ENCODE measurements at regions not wholly inside any gene's neighbourhood (a gene's known extent, or its start where the extent isn't known, plus 50 kb on each side); places are given as distances from the start of the nearest gene placed in this dataset.

- no peak overlapping the region for H3K4me3 Mint-ChIP-seq
- ATAC-seq (replicated peaks; ENCODE audit: extremely low read depth, poor library complexity, severe bottlenecking) (no peak), DNase-seq (ENCODE audit: low spot score in 2 of 2) (no peak)
- no peaks in the 10 kb centered on the region for H3K36me3 Mint-ChIP-seq (ENCODE audit: insufficient read depth)
- no peaks in the 10 kb centered on the region for H3K4me1 Mint-ChIP-seq
- H3K9me3 Mint-ChIP-seq = no peaks in the 10 kb centered on the region
- H3K27ac Mint-ChIP-seq (ENCODE audit: low read depth) = no peak overlapping the region
- H3K27me3 Mint-ChIP-seq = peaks cover 69% of the 10 kb centered on the region
Measured at GRCh38 chr20:37619496-37619895, 74.3 kb upstream of the CTNNBL1 start.

GRCh38 chr20:37616110-37616425, 77.8 kb upstream of the CTNNBL1 start:
- no peak for ATAC-seq (replicated peaks; ENCODE audit: extremely low read depth, poor library complexity, severe bottlenecking)
- Mint-ChIP-seq H3K4me3 (no peak overlapping the region), H3K27me3 (peaks cover 59% of the 10 kb centered on the region), H3K27ac (ENCODE audit: low read depth) (no peak overlapping the region), H3K9me3 (no peaks in the 10 kb centered on the region), H3K4me1 (no peaks in the 10 kb centered on the region), H3K36me3 (ENCODE audit: insufficient read depth) (no peaks in the 10 kb centered on the region)
- DNase-seq (ENCODE audit: low spot score in 2 of 2) = no peak

GRCh38 chr20:37615340-37616109, 78.3 kb upstream of the CTNNBL1 start:
- Mint-ChIP-seq H3K27ac (ENCODE audit: low read depth) (no peak overlapping the region), H3K9me3 (no peaks in the 10 kb centered on the region), H3K4me3 (no peak overlapping the region), H3K36me3 (ENCODE audit: insufficient read depth) (no peaks in the 10 kb centered on the region), H3K27me3 (peaks cover 59% of the 10 kb centered on the region), H3K4me1 (no peaks in the 10 kb centered on the region)
- no peak for ATAC-seq (replicated peaks; ENCODE audit: extremely low read depth, poor library complexity, severe bottlenecking)
- DNase-seq (ENCODE audit: low spot score in 2 of 2) = peak; percentile 10 to 41

- Mint-ChIP-seq H3K9me3 (no peaks in the 10 kb centered on the region), H3K27me3 (peaks cover 41% of the 10 kb centered on the region), H3K36me3 (ENCODE audit: insufficient read depth) (no peaks in the 10 kb centered on the region), H3K4me3 (no peak overlapping the region), H3K4me1 (no peaks in the 10 kb centered on the region), H3K27ac (ENCODE audit: low read depth) (no peak overlapping the region)
- ATAC-seq (replicated peaks; ENCODE audit: extremely low read depth, poor library complexity, severe bottlenecking) (no peak), DNase-seq (ENCODE audit: low spot score in 2 of 2) (no peak)
Measured at GRCh38 chr20:37611852-37612251, 82.0 kb upstream of the CTNNBL1 start.

- Mint-ChIP-seq H3K36me3 (ENCODE audit: insufficient read depth) (no peaks in the 10 kb centered on the region), H3K4me1 (no peaks in the 10 kb centered on the region)
- no peak for DNase-seq (ENCODE audit: low spot score in 2 of 2)
Measured at GRCh38 chr20:37611346-37611745, 82.5 kb upstream of the CTNNBL1 start.

GRCh38 chr20:37610203-37610798, 82.6 kb upstream of the BLCAP start:
- H3K36me3 Mint-ChIP-seq (ENCODE audit: insufficient read depth) = no peaks in the 10 kb centered on the region
- DNase-seq (ENCODE audit: low spot score in 2 of 2) (no peak), ATAC-seq (replicated peaks; ENCODE audit: extremely low read depth, poor library complexity, severe bottlenecking) (no peak)
- H3K4me3 Mint-ChIP-seq = no peak overlapping the region
- H3K27me3 Mint-ChIP-seq = peaks cover 42% of the 10 kb centered on the region
- no peak overlapping the region for H3K27ac Mint-ChIP-seq (ENCODE audit: low read depth)
- no peaks in the 10 kb centered on the region for H3K9me3 Mint-ChIP-seq
- no peaks in the 10 kb centered on the region for H3K4me1 Mint-ChIP-seq

More at GRCh38 chr20:37611346-37611745, 82.5 kb upstream of the CTNNBL1 start:
- H3K9me3 Mint-ChIP-seq = no peaks in the 10 kb centered on the region
- peaks cover 39% of the 10 kb centered on the region for H3K27me3 Mint-ChIP-seq
- ATAC-seq (replicated peaks; ENCODE audit: extremely low read depth, poor library complexity, severe bottlenecking) = no peak
- H3K4me3 Mint-ChIP-seq = no peak overlapping the region
- no peak overlapping the region for H3K27ac Mint-ChIP-seq (ENCODE audit: low read depth)

- Mint-ChIP-seq H3K4me3 (no peak overlapping the region), H3K9me3 (no peaks in the 10 kb centered on the region), H3K4me1 (no peaks in the 10 kb centered on the region), H3K27me3 (peaks cover 46% of the 10 kb centered on the region), H3K27ac (ENCODE audit: low read depth) (no peak overlapping the region), H3K36me3 (ENCODE audit: insufficient read depth) (no peaks in the 10 kb centered on the region)
- DNase-seq (ENCODE audit: low spot score in 2 of 2) (no peak), ATAC-seq (replicated peaks; ENCODE audit: extremely low read depth, poor library complexity, severe bottlenecking) (no peak)
Measured at GRCh38 chr20:37602634-37603033, 75.0 kb upstream of the BLCAP start.

GRCh38 chr20:37600486-37600885, 72.8 kb upstream of the BLCAP start:
- ATAC-seq (replicated peaks; ENCODE audit: extremely low read depth, poor library complexity, severe bottlenecking) (no peak), DNase-seq (ENCODE audit: low spot score in 2 of 2) (no peak)
- no peaks in the 10 kb centered on the region for H3K9me3 Mint-ChIP-seq
- H3K27ac Mint-ChIP-seq (ENCODE audit: low read depth) = no peak overlapping the region
- peaks cover 53% of the 10 kb centered on the region for H3K27me3 Mint-ChIP-seq
- no peaks in the 10 kb centered on the region for H3K4me1 Mint-ChIP-seq
- no peaks in the 10 kb centered on the region for H3K36me3 Mint-ChIP-seq (ENCODE audit: insufficient read depth)
- no peak overlapping the region for H3K4me3 Mint-ChIP-seq

- no peak overlapping the region for H3K27ac Mint-ChIP-seq (ENCODE audit: low read depth)
- DNase-seq (ENCODE audit: low spot score in 2 of 2) = no peak
- H3K4me3 Mint-ChIP-seq = no peak overlapping the region
- no peaks in the 10 kb centered on the region for H3K36me3 Mint-ChIP-seq (ENCODE audit: insufficient read depth)
- H3K27me3 Mint-ChIP-seq = peaks cover 45% of the 10 kb centered on the region
- no peaks in the 10 kb centered on the region for H3K4me1 Mint-ChIP-seq
- ATAC-seq (replicated peaks; ENCODE audit: extremely low read depth, poor library complexity, severe bottlenecking) = no peak
- H3K9me3 Mint-ChIP-seq = no peaks in the 10 kb centered on the region
Measured at GRCh38 chr20:37598575-37599342, 71.1 kb upstream of the BLCAP start.

GRCh38 chr20:37598100-37598543, 70.4 kb upstream of the BLCAP start:
- no peaks in the 10 kb centered on the region for H3K36me3 Mint-ChIP-seq (ENCODE audit: insufficient read depth)
- no peak overlapping the region for H3K27ac Mint-ChIP-seq (ENCODE audit: low read depth)
- H3K4me1 Mint-ChIP-seq = no peaks in the 10 kb centered on the region
- H3K27me3 Mint-ChIP-seq = peaks cover 47% of the 10 kb centered on the region
- no peaks in the 10 kb centered on the region for H3K9me3 Mint-ChIP-seq
- H3K4me3 Mint-ChIP-seq = no peak overlapping the region
- no peak for DNase-seq (ENCODE audit: low spot score in 2 of 2)
- no peak for ATAC-seq (replicated peaks; ENCODE audit: extremely low read depth, poor library complexity, severe bottlenecking)

- Mint-ChIP-seq H3K9me3 (no peaks in the 10 kb centered on the region), H3K27ac (ENCODE audit: low read depth) (no peak overlapping the region), H3K27me3 (peaks cover 58% of the 10 kb centered on the region), H3K36me3 (ENCODE audit: insufficient read depth) (no peaks in the 10 kb centered on the region), H3K4me3 (no peak overlapping the region), H3K4me1 (no peaks in the 10 kb centered on the region)
- no peak for ATAC-seq (replicated peaks; ENCODE audit: extremely low read depth, poor library complexity, severe bottlenecking)
- DNase-seq (ENCODE audit: low spot score in 2 of 2) = no peak
Measured at GRCh38 chr20:37596890-37597536, 69.3 kb upstream of the BLCAP start.

- no peak overlapping the region for H3K27ac Mint-ChIP-seq (ENCODE audit: low read depth)
- H3K36me3 Mint-ChIP-seq (ENCODE audit: insufficient read depth) = no peaks in the 10 kb centered on the region
- ATAC-seq (replicated peaks; ENCODE audit: extremely low read depth, poor library complexity, severe bottlenecking) (no peak), DNase-seq (ENCODE audit: low spot score in 2 of 2) (no peak)
- peaks cover 66% of the 10 kb centered on the region for H3K27me3 Mint-ChIP-seq
- no peaks in the 10 kb centered on the region for H3K9me3 Mint-ChIP-seq
- H3K4me1 Mint-ChIP-seq = no peaks in the 10 kb centered on the region
- H3K4me3 Mint-ChIP-seq = no peak overlapping the region
Measured at GRCh38 chr20:37596168-37596567, 68.5 kb upstream of the BLCAP start.

Data from central memory CD8-positive, alpha-beta T cell (primary cell).